ENCODE measurements at regions not wholly inside any gene's neighbourhood (a gene's known extent, or its start where the extent isn't known, plus 50 kb on each side); places are given as distances from the start of the nearest gene placed in this dataset.

DNA sequence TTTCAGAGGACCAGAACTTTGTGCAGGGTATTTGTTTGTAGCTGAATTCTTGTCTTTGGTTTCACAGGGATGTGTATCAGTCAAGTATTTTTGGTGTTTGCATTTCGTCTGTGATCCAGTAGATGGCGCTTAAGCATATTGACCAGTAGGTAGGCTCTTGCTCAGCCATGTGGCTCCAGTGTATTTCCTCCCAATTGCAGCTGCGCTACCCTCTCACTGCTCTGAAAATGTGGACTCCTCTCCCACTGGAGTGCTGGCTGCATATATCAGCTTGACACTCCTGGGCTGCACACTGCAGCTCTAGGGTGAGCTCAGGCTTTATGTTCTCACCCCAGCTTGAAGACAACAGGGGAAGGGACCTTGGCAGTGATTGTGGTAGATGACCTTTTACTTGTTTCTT, 1264.3 kb upstream of the ALCAM start:
- H3K9ac ChIP-seq (ENCODE audit: control insufficient read depth, insufficient read depth, low read length): no peak overlapping the region
- no peaks in the 10 kb centered on the region for H3K27me3 ChIP-seq (replicated peaks in 1 of 2; ENCODE audit: control insufficient read depth in 2 of 2, insufficient read depth in 2 of 2, low read length in 1 of 2)
- no peaks in the 10 kb centered on the region for H3K79me2 ChIP-seq (ENCODE audit: control insufficient read depth, insufficient read depth, low read length)
- TF ChIP-seq FOS (IDR thresholded peaks at IDR 0.05; ENCODE audit: borderline replicate concordance, extremely low read depth, insufficient read length): no peak
- TF ChIP-seq SMC3 (IDR thresholded peaks at IDR 0.05; ENCODE audit: borderline replicate concordance, low read length): peak; percentile 66
- peak; percentile 61 for TF ChIP-seq RAD21 (IDR thresholded peaks at IDR 0.05; ENCODE audit: insufficient read depth, low read depth, low read length)
- TF ChIP-seq, protein P1, sequence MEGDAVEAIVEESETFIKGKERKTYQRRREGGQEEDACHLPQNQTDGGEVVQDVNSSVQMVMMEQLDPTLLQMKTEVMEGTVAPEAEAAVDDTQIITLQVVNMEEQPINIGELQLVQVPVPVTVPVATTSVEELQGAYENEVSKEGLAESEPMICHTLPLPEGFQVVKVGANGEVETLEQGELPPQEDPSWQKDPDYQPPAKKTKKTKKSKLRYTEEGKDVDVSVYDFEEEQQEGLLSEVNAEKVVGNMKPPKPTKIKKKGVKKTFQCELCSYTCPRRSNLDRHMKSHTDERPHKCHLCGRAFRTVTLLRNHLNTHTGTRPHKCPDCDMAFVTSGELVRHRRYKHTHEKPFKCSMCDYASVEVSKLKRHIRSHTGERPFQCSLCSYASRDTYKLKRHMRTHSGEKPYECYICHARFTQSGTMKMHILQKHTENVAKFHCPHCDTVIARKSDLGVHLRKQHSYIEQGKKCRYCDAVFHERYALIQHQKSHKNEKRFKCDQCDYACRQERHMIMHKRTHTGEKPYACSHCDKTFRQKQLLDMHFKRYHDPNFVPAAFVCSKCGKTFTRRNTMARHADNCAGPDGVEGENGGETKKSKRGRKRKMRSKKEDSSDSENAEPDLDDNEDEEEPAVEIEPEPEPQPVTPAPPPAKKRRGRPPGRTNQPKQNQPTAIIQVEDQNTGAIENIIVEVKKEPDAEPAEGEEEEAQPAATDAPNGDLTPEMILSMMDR (IDR thresholded peaks at IDR 0.05 in 2 of 3, conservative IDR thresholded peaks at IDR 0.05 in 1 of 3; ENCODE audit: control insufficient read depth in 2 of 3, extremely low read depth in 1 of 3, insufficient read depth in 1 of 3, low read depth in 3 of 3, low read length in 3 of 3): peak; percentile 66 to 75 (median 73)
- TF ChIP-seq YY1 (IDR thresholded peaks at IDR 0.05; ENCODE audit: low read depth, low read length): 0 out of 2 replicates have a peak, but pooled peaks have one; percentile 10
- H3K9me3 ChIP-seq (replicated peaks; ENCODE audit: control insufficient read depth, insufficient read depth, low read length): no peaks in the 10 kb centered on the region
- H3K36me3 ChIP-seq (ENCODE audit: control insufficient read depth in 2 of 2, insufficient read depth in 2 of 2, low read length in 1 of 2): no peaks in the 10 kb centered on the region
- in situ Hi-C loops (cut with MboI): loop anchor here (25.0 kb wide), 1 partner anchor 1410 kb away; no protein-coding TSS in a partner anchor
- ChIA-PET POLR2A (no interaction called here), SMC1A (ENCODE audit: uncharacterized antibody, unreplicated experiment) (interaction anchor here (0.7 to 0.8 kb wide), 2 partner anchors 192 to 494 kb away, joined by 3 read pairs; no protein-coding TSS in a partner anchor), RAD21 (ENCODE audit: unreplicated experiment) (no interaction called here), CTCF (interaction anchor here (0.5 to 2.0 kb wide), 21 partner anchors 8 to 1429 kb away, joined by 3 to 10 read pairs (median 3); no protein-coding TSS in a partner anchor)
- H3K4me2 ChIP-seq (ENCODE audit: control insufficient read depth, insufficient read depth): no peak overlapping the region
- no TSS peak for BruUV-seq (replicated peaks)
- peak; percentile 23 for DNase-seq (ENCODE audit: low read depth, low spot score)
- peak; percentile 95 for ATAC-seq
- no peak overlapping the region for H3K27ac ChIP-seq (ENCODE audit: control insufficient read depth, insufficient read depth)
- H3K4me3 ChIP-seq: no peak overlapping the region
- no peaks in the 10 kb centered on the region for H4K20me1 ChIP-seq (ENCODE audit: control insufficient read depth, insufficient read depth)
- WGBS (ENCODE audit: insufficient coverage, insufficient replicate concordance, low lambda C conversion rate, missing lambda C conversion rate): 0% methylated on average over 3 of the region's 3 CpGs
- peak overlapping the region; percentile 41; the same call in 1 of the 2 replicates for H2AFZ ChIP-seq (ENCODE audit: control insufficient read depth, low read depth, low read length)
- FAIRE-seq: peak; percentile 94
- intact Hi-C loops (cut with micrococcal nuclease; ENCODE audit: unreplicated experiment): loop anchor here (5.0 kb wide), 1 partner anchor 1265 kb away; the partner anchor contains the start of gene ALCAM
- H3K4me1 ChIP-seq (ENCODE audit: control insufficient read depth, insufficient read depth, low read length): no peaks in the 10 kb centered on the region
